ENCODE measurements at regions not wholly inside any gene's neighbourhood (a gene's known extent, or its start where the extent isn't known, plus 50 kb on each side); places are given as distances from the start of the nearest gene placed in this dataset.

GRCh38 chr1:219731771-219732170, 118.9 kb upstream of the ZC3H11B start:
- TF ChIP-seq, protein P1, sequence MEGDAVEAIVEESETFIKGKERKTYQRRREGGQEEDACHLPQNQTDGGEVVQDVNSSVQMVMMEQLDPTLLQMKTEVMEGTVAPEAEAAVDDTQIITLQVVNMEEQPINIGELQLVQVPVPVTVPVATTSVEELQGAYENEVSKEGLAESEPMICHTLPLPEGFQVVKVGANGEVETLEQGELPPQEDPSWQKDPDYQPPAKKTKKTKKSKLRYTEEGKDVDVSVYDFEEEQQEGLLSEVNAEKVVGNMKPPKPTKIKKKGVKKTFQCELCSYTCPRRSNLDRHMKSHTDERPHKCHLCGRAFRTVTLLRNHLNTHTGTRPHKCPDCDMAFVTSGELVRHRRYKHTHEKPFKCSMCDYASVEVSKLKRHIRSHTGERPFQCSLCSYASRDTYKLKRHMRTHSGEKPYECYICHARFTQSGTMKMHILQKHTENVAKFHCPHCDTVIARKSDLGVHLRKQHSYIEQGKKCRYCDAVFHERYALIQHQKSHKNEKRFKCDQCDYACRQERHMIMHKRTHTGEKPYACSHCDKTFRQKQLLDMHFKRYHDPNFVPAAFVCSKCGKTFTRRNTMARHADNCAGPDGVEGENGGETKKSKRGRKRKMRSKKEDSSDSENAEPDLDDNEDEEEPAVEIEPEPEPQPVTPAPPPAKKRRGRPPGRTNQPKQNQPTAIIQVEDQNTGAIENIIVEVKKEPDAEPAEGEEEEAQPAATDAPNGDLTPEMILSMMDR (conservative IDR thresholded peaks at IDR 0.05 in 1 of 2, IDR thresholded peaks at IDR 0.05 in 1 of 2; ENCODE audit: low read depth in 1 of 2, low read length in 2 of 2): no peak
- TF ChIP-seq EZH2 (IDR thresholded peaks at IDR 0.05; ENCODE audit: low read length, missing control alignments): no peak
- Histone ChIP-seq H3K36me3 (ENCODE audit: control insufficient read depth, insufficient read depth, low read length) (no peaks in the 10 kb centered on the region), H3K9me3 (ENCODE audit: control insufficient read depth, insufficient read depth, low read depth, low read length) (no peaks in the 10 kb centered on the region), H3K27me3 (ENCODE audit: control insufficient read depth, insufficient read depth, low read length) (no peaks in the 10 kb centered on the region), H3K27ac (ENCODE audit: insufficient read depth, low read length) (no peak overlapping the region), H2AFZ (ENCODE audit: low read length) (no peak overlapping the region), H3K4me1 (ENCODE audit: control insufficient read depth, extremely low read depth, insufficient read depth, low read length) (no peaks in the 10 kb centered on the region), H3K4me3 (replicated peaks in 1 of 4; ENCODE audit: control extremely low read depth in 1 of 4, insufficient read depth in 1 of 4, low read depth in 3 of 4, low read length in 4 of 4) (no peak overlapping the region), H3K79me2 (ENCODE audit: control insufficient read depth, insufficient read depth, low read length) (no peaks in the 10 kb centered on the region), H3K9ac (ENCODE audit: insufficient read depth, low read length) (no peak overlapping the region), H4K20me1 (ENCODE audit: control insufficient read depth, extremely low read depth, insufficient read depth, low read length) (no peaks in the 10 kb centered on the region), H3K4me2 (ENCODE audit: extremely low read depth, insufficient read depth, low read length) (no peak overlapping the region)
- DNase-seq (ENCODE audit: low read depth in 2 of 2): no peak

GRCh38 chr1:219726480-219727272, 113.8 kb upstream of the ZC3H11B start:
- DNase-seq (ENCODE audit: low read depth in 2 of 2): no peak

GRCh38 chr1:219724440-219724839, 111.5 kb upstream of the ZC3H11B start:
- H3K4me1 ChIP-seq (ENCODE audit: control insufficient read depth, extremely low read depth, insufficient read depth, low read length): no peaks in the 10 kb centered on the region
- TF ChIP-seq EZH2 (IDR thresholded peaks at IDR 0.05; ENCODE audit: low read length, missing control alignments): no peak
- TF ChIP-seq, protein P1 (conservative IDR thresholded peaks at IDR 0.05 in 1 of 2, IDR thresholded peaks at IDR 0.05 in 1 of 2; ENCODE audit: low read depth in 1 of 2, low read length in 2 of 2): no peak
- no peaks in the 10 kb centered on the region for H3K9me3 ChIP-seq (ENCODE audit: control insufficient read depth, insufficient read depth, low read depth, low read length)

More at GRCh38 chr1:219726480-219727272, 113.8 kb upstream of the ZC3H11B start:
- Histone ChIP-seq H3K27ac (ENCODE audit: insufficient read depth, low read length) (no peak overlapping the region), H3K4me1 (ENCODE audit: control insufficient read depth, extremely low read depth, insufficient read depth, low read length) (no peaks in the 10 kb centered on the region), H3K4me3 (replicated peaks in 1 of 4; ENCODE audit: control extremely low read depth in 1 of 4, insufficient read depth in 1 of 4, low read depth in 3 of 4, low read length in 4 of 4) (no peak overlapping the region), H3K9me3 (ENCODE audit: control insufficient read depth, insufficient read depth, low read depth, low read length) (no peaks in the 10 kb centered on the region), H3K36me3 (ENCODE audit: control insufficient read depth, insufficient read depth, low read length) (no peaks in the 10 kb centered on the region), H3K27me3 (ENCODE audit: control insufficient read depth, insufficient read depth, low read length) (no peaks in the 10 kb centered on the region), H3K9ac (ENCODE audit: insufficient read depth, low read length) (no peak overlapping the region), H2AFZ (ENCODE audit: low read length) (no peak overlapping the region), H3K79me2 (ENCODE audit: control insufficient read depth, insufficient read depth, low read length) (no peaks in the 10 kb centered on the region), H3K4me2 (ENCODE audit: extremely low read depth, insufficient read depth, low read length) (no peak overlapping the region), H4K20me1 (ENCODE audit: control insufficient read depth, extremely low read depth, insufficient read depth, low read length) (no peaks in the 10 kb centered on the region)
- no peak for TF ChIP-seq EZH2 (IDR thresholded peaks at IDR 0.05; ENCODE audit: low read length, missing control alignments)

More at GRCh38 chr1:219724440-219724839, 111.5 kb upstream of the ZC3H11B start:
- H3K27ac ChIP-seq (ENCODE audit: insufficient read depth, low read length): no peak overlapping the region
- H3K79me2 ChIP-seq (ENCODE audit: control insufficient read depth, insufficient read depth, low read length): no peaks in the 10 kb centered on the region
- H3K36me3 ChIP-seq (ENCODE audit: control insufficient read depth, insufficient read depth, low read length): no peaks in the 10 kb centered on the region
- no peaks in the 10 kb centered on the region for H3K27me3 ChIP-seq (ENCODE audit: control insufficient read depth, insufficient read depth, low read length)
- no peak overlapping the region for H3K9ac ChIP-seq (ENCODE audit: insufficient read depth, low read length)
- DNase-seq (ENCODE audit: low read depth in 2 of 2): no peak
- H3K4me2 ChIP-seq (ENCODE audit: extremely low read depth, insufficient read depth, low read length): no peak overlapping the region
- H4K20me1 ChIP-seq (ENCODE audit: control insufficient read depth, extremely low read depth, insufficient read depth, low read length): no peaks in the 10 kb centered on the region
- H3K4me3 ChIP-seq (replicated peaks in 1 of 4; ENCODE audit: control extremely low read depth in 1 of 4, insufficient read depth in 1 of 4, low read depth in 3 of 4, low read length in 4 of 4): no peak overlapping the region
- no peak overlapping the region for H2AFZ ChIP-seq (ENCODE audit: low read length)
